Right cardiac atrium (tissue), 5 donors: ENCODE measurements at regions not wholly inside any gene's neighbourhood (a gene's known extent, or its start where the extent isn't known, plus 50 kb on each side); places are given as distances from the start of the nearest gene placed in this dataset.

Experiments used
- ATAC-seq, 2 donors: fragments of 200-7000 bp; cut with Tn5 transposase; one replicate each; pipeline versions ENCODE4 v1.8.0 to v1.9.1; 2020; ENCODE audit warnings: moderate library complexity in 2 of 2, mild to moderate bottlenecking in 1 of 2
- DNase-seq, 3 donors: peaks; one replicate each; pipeline ENCODE4 v3.0.0-alpha.2; 2020
- H3K27ac ChIP-seq: one replicate; pipeline ENCODE4 v1.5.1; 2013; ENCODE audit warnings: mild to moderate bottlenecking, low read length, control low read depth, moderate library complexity
- H3K27me3 ChIP-seq: one replicate; pipeline ENCODE4 v1.6.1; 2013; ENCODE audit not compliant: control insufficient read depth, insufficient read depth
- H3K4me1 ChIP-seq: one replicate; pipeline ENCODE4 v1.6.1; 2013; ENCODE audit warnings: low read length; ENCODE audit not compliant: control insufficient read depth, insufficient read depth
- H3K4me3 ChIP-seq: one replicate; pipeline ENCODE4 v1.5.1; 2013; ENCODE audit warnings: low read length, control low read depth
- H3K9me3 ChIP-seq: one replicate; pipeline ENCODE4 v1.6.1; 2013; ENCODE audit warnings: low read length; ENCODE audit not compliant: control insufficient read depth
- WGBS: extraction: QIAGEN DNeasy Blood & Tissue Kit; methylation state at CpG from one replicate; pipeline ENCODE4 v1.1.7; 2013; 5-methylcytosine and 5-hydroxymethylcytosine counted together
- intact Hi-C, 4 donors: fragments of 100-400 bp; cut with DNase I; formaldehyde crosslinking; loops; one replicate each; pipeline versions ENCODE4 v1.11.0 to v1.14.0; 2022 to 2023
- donor health status: healthy with polysubstance abuse.
- donor health status: DM: no; HTN: yes; CAD: no.
- donor health status: DM: no; HTN: no; CAD: no.
- donor health status: DM: no; HTN: yes; CAD: no; lungs with severe emphysema.
- donor health status: DM: yes; HTN: yes; CAD: no.

- no peak for ATAC-seq
- H3K4me3 ChIP-seq, result no peak overlapping the region
- no peaks in the 10 kb centered on the region for H3K9me3 ChIP-seq
- H3K4me1 ChIP-seq, result no peaks in the 10 kb centered on the region
- no peaks in the 10 kb centered on the region for H3K27me3 ChIP-seq
- DNase-seq, result no peak
- H3K27ac ChIP-seq, result no peak overlapping the region
- WGBS, result 60% methylated on average over 5 of the region's 5 CpGs
- intact Hi-C loops, result no loop called here
Observed at GRCh38 chr14:76666746-76667145, 94.5 kb upstream of the VASH1 start.

GRCh38 chr14:76669770-76670169 lies 91.5 kb upstream of the VASH1 start:
- no peaks in the 10 kb centered on the region for H3K27me3 ChIP-seq
- intact Hi-C loops, result no loop called here
- no peaks in the 10 kb centered on the region for H3K4me1 ChIP-seq
- ATAC-seq (no peak), DNase-seq (no peak)
- no peak overlapping the region for H3K4me3 ChIP-seq
- no peak overlapping the region for H3K27ac ChIP-seq
- H3K9me3 ChIP-seq, result no peaks in the 10 kb centered on the region

- Histone ChIP-seq H3K4me1 (no peaks in the 10 kb centered on the region), H3K9me3 (no peaks in the 10 kb centered on the region), H3K27ac (no peak overlapping the region), H3K4me3 (no peak overlapping the region), H3K27me3 (no peaks in the 10 kb centered on the region)
- 92% methylated on average over 3 of the region's 3 CpGs for WGBS
- DNase-seq (no peak), ATAC-seq (no peak)
- intact Hi-C loops, result no loop called here
Observed at GRCh38 chr14:76672123-76672522, 89.1 kb upstream of the VASH1 start.

GRCh38 chr14:76673261-76673660 lies 88.0 kb upstream of the VASH1 start:
- ATAC-seq (no peak), DNase-seq (no peak)
- H3K4me3 ChIP-seq, result no peak overlapping the region
- 93% methylated on average over 3 of the region's 3 CpGs for WGBS
- H3K27ac ChIP-seq, result no peak overlapping the region
- no peaks in the 10 kb centered on the region for H3K9me3 ChIP-seq
- H3K27me3 ChIP-seq, result no peaks in the 10 kb centered on the region
- intact Hi-C loops, result no loop called here
- no peaks in the 10 kb centered on the region for H3K4me1 ChIP-seq

- H3K4me1 ChIP-seq, result no peaks in the 10 kb centered on the region
- H3K9me3 ChIP-seq, result no peaks in the 10 kb centered on the region
- H3K4me3 ChIP-seq, result no peak overlapping the region
- H3K27me3 ChIP-seq, result no peaks in the 10 kb centered on the region
- no peak for ATAC-seq
- intact Hi-C loops, result no loop called here
- 73% methylated on average over 11 of the region's 11 CpGs for WGBS
- no peak for DNase-seq
- no peak overlapping the region for H3K27ac ChIP-seq
Observed at GRCh38 chr14:76675046-76675445, 86.2 kb upstream of the VASH1 start.

- H3K4me1 ChIP-seq, result no peaks in the 10 kb centered on the region
- H3K4me3 ChIP-seq, result no peak overlapping the region
- intact Hi-C loops, result no loop called here
- DNase-seq (no peak), ATAC-seq (no peak)
- no peaks in the 10 kb centered on the region for H3K9me3 ChIP-seq
- no peaks in the 10 kb centered on the region for H3K27me3 ChIP-seq
- 90% methylated on average over 5 of the region's 5 CpGs for WGBS
- no peak overlapping the region for H3K27ac ChIP-seq
Observed at GRCh38 chr14:76676539-76676938, 84.7 kb upstream of the VASH1 start.

GRCh38 chr14:76677534-76678145 lies 83.6 kb upstream of the VASH1 start:
- intact Hi-C loops, result no loop called here
- H3K9me3 ChIP-seq, result no peaks in the 10 kb centered on the region
- DNase-seq (no peak), ATAC-seq (no peak)
- WGBS, result 85% methylated on average over 4 of the region's 4 CpGs
- no peak overlapping the region for H3K27ac ChIP-seq
- no peaks in the 10 kb centered on the region for H3K4me1 ChIP-seq
- H3K4me3 ChIP-seq, result no peak overlapping the region
- H3K27me3 ChIP-seq, result no peaks in the 10 kb centered on the region

- 83% methylated on average over 5 of the region's 5 CpGs for WGBS
Observed at GRCh38 chr14:76678244-76678800, 82.9 kb upstream of the VASH1 start.

GRCh38 chr14:76682367-76682766 lies 78.9 kb upstream of the VASH1 start:
- no peaks in the 10 kb centered on the region for H3K9me3 ChIP-seq
- intact Hi-C loops, result no loop called here

More at GRCh38 chr14:76678244-76678800, 82.9 kb upstream of the VASH1 start:
- Histone ChIP-seq H3K4me1 (no peaks in the 10 kb centered on the region), H3K27me3 (no peaks in the 10 kb centered on the region), H3K9me3 (no peaks in the 10 kb centered on the region), H3K27ac (no peak overlapping the region), H3K4me3 (no peak overlapping the region)
- ATAC-seq, result no peak
- peak in 2 of 3 donors; percentile 35 to 65 for DNase-seq
- intact Hi-C loops, result no loop called here

GRCh38 chr14:76686646-76687045 lies 74.6 kb upstream of the VASH1 start:
- ATAC-seq (no peak), DNase-seq (no peak)
- WGBS, result 56% methylated on average over 1 of the region's 1 CpG
- H3K4me3 ChIP-seq, result no peak overlapping the region
- no peaks in the 10 kb centered on the region for H3K9me3 ChIP-seq
- H3K4me1 ChIP-seq, result no peaks in the 10 kb centered on the region
- no peak overlapping the region for H3K27ac ChIP-seq
- intact Hi-C loops, result no loop called here
- no peaks in the 10 kb centered on the region for H3K27me3 ChIP-seq

More at GRCh38 chr14:76682367-76682766, 78.9 kb upstream of the VASH1 start:
- 92% methylated on average over 3 of the region's 3 CpGs for WGBS
- no peak overlapping the region for H3K27ac ChIP-seq
- DNase-seq (no peak), ATAC-seq (no peak)
- H3K4me3 ChIP-seq, result no peak overlapping the region
- no peaks in the 10 kb centered on the region for H3K4me1 ChIP-seq
- H3K27me3 ChIP-seq, result no peaks in the 10 kb centered on the region

- WGBS, result 58% methylated on average over 7 of the region's 7 CpGs
- intact Hi-C loops, result no loop called here
- H3K27me3 ChIP-seq, result no peaks in the 10 kb centered on the region
- DNase-seq (no peak), ATAC-seq (no peak)
- no peak overlapping the region for H3K27ac ChIP-seq
- no peaks in the 10 kb centered on the region for H3K4me1 ChIP-seq
- no peak overlapping the region for H3K4me3 ChIP-seq
- no peaks in the 10 kb centered on the region for H3K9me3 ChIP-seq
Observed at GRCh38 chr14:76687611-76688382, 73.5 kb upstream of the VASH1 start.
